ENCODE measurements at regions not wholly inside any gene's neighbourhood (a gene's known extent, or its start where the extent isn't known, plus 50 kb on each side); places are given as distances from the start of the nearest gene placed in this dataset.
"Not testable (repeated sequence)": the region's sequence is repeated elsewhere in the genome, so short reads cannot be mapped to it uniquely, and the experiment has no call there.

- DNase-seq = no peak
- Mint-ChIP-seq H3K4me3 (no peak overlapping the region), H3K4me1 (ENCODE audit: low read depth) (no peaks in the 10 kb centered on the region), H3K36me3 (ENCODE audit: low read depth) (no peaks in the 10 kb centered on the region), H3K27me3 (peaks cover 23% of the 10 kb centered on the region), H3K9me3 (no peaks in the 10 kb centered on the region), H3K27ac (no peak overlapping the region)
Measured at GRCh38 chr10:80769700-80770160, 232.0 kb downstream of the SH2D4B start.

- DNase-seq = no peak
- Mint-ChIP-seq H3K4me1 (ENCODE audit: low read depth) (no peaks in the 10 kb centered on the region), H3K36me3 (ENCODE audit: low read depth) (no peaks in the 10 kb centered on the region), H3K27me3 (peaks cover 23% of the 10 kb centered on the region), H3K4me3 (no peak overlapping the region), H3K9me3 (no peaks in the 10 kb centered on the region), H3K27ac (no peak overlapping the region)
Measured at GRCh38 chr10:80770239-80770638, 232.5 kb downstream of the SH2D4B start.

GRCh38 chr10:80771285-80771684, 233.6 kb downstream of the SH2D4B start:
- no peaks in the 10 kb centered on the region for H3K36me3 Mint-ChIP-seq (ENCODE audit: low read depth)

GRCh38 chr10:80771902-80772555, 234.3 kb downstream of the SH2D4B start:
- Mint-ChIP-seq H3K27ac (no peak overlapping the region), H3K36me3 (ENCODE audit: low read depth) (no peaks in the 10 kb centered on the region), H3K4me3 (no peak overlapping the region), H3K9me3 (no peaks in the 10 kb centered on the region), H3K4me1 (ENCODE audit: low read depth) (no peaks in the 10 kb centered on the region), H3K27me3 (peaks cover 23% of the 10 kb centered on the region)
- DNase-seq = no peak

More at GRCh38 chr10:80771285-80771684, 233.6 kb downstream of the SH2D4B start:
- H3K4me3 Mint-ChIP-seq = no peak overlapping the region
- no peak for DNase-seq
- H3K4me1 Mint-ChIP-seq (ENCODE audit: low read depth) = no peaks in the 10 kb centered on the region
- H3K27me3 Mint-ChIP-seq = peaks cover 23% of the 10 kb centered on the region
- no peak overlapping the region for H3K27ac Mint-ChIP-seq
- H3K9me3 Mint-ChIP-seq = no peaks in the 10 kb centered on the region

GRCh38 chr10:80772596-80772995, 234.9 kb downstream of the SH2D4B start:
- Mint-ChIP-seq H3K4me3 (no peak overlapping the region), H3K36me3 (ENCODE audit: low read depth) (no peaks in the 10 kb centered on the region), H3K9me3 (no peaks in the 10 kb centered on the region), H3K4me1 (ENCODE audit: low read depth) (no peaks in the 10 kb centered on the region), H3K27me3 (peaks cover 23% of the 10 kb centered on the region), H3K27ac (no peak overlapping the region)
- DNase-seq = no peak

- no peak overlapping the region for H3K27ac Mint-ChIP-seq
- no peaks in the 10 kb centered on the region for H3K36me3 Mint-ChIP-seq (ENCODE audit: low read depth)
- H3K4me3 Mint-ChIP-seq = no peak overlapping the region
- no peaks in the 10 kb centered on the region for H3K4me1 Mint-ChIP-seq (ENCODE audit: low read depth)
- DNase-seq = no peak
- H3K9me3 Mint-ChIP-seq = no peaks in the 10 kb centered on the region
- H3K27me3 Mint-ChIP-seq = peaks cover 4% of the 10 kb centered on the region
Measured at GRCh38 chr10:80784695-80785094, 247.0 kb downstream of the SH2D4B start.

- H3K27me3 Mint-ChIP-seq = peaks cover 4% of the 10 kb centered on the region
- no peak for DNase-seq
- H3K4me1 Mint-ChIP-seq (ENCODE audit: low read depth) = no peaks in the 10 kb centered on the region
- no peak overlapping the region for H3K4me3 Mint-ChIP-seq
- H3K9me3 Mint-ChIP-seq = no peaks in the 10 kb centered on the region
- no peak overlapping the region for H3K27ac Mint-ChIP-seq
- H3K36me3 Mint-ChIP-seq (ENCODE audit: low read depth) = no peaks in the 10 kb centered on the region
Measured at GRCh38 chr10:80786322-80786721, 248.6 kb downstream of the SH2D4B start.

GRCh38 chr10:80787952-80788351, 250.2 kb downstream of the SH2D4B start:
- peaks cover 4% of the 10 kb centered on the region for H3K27me3 Mint-ChIP-seq
- H3K4me1 Mint-ChIP-seq (ENCODE audit: low read depth) = no peaks in the 10 kb centered on the region
- no peak overlapping the region for H3K4me3 Mint-ChIP-seq
- H3K27ac Mint-ChIP-seq = no peak overlapping the region
- no peaks in the 10 kb centered on the region for H3K36me3 Mint-ChIP-seq (ENCODE audit: low read depth)
- no peaks in the 10 kb centered on the region for H3K9me3 Mint-ChIP-seq
- no peak for DNase-seq

- H3K36me3 Mint-ChIP-seq (ENCODE audit: low read depth) = no peaks in the 10 kb centered on the region
- no peak overlapping the region for H3K27ac Mint-ChIP-seq
- peaks cover 4% of the 10 kb centered on the region for H3K27me3 Mint-ChIP-seq
- H3K4me3 Mint-ChIP-seq = no peak overlapping the region
- no peaks in the 10 kb centered on the region for H3K9me3 Mint-ChIP-seq
- no peaks in the 10 kb centered on the region for H3K4me1 Mint-ChIP-seq (ENCODE audit: low read depth)
- no peak for DNase-seq
Measured at GRCh38 chr10:80794994-80795393, 257.3 kb downstream of the SH2D4B start.

- Mint-ChIP-seq H3K4me3 (no peak overlapping the region), H3K36me3 (ENCODE audit: low read depth) (no peaks in the 10 kb centered on the region), H3K27me3 (peaks cover 2% of the 10 kb centered on the region), H3K9me3 (no peaks in the 10 kb centered on the region), H3K4me1 (ENCODE audit: low read depth) (no peaks in the 10 kb centered on the region), H3K27ac (no peak overlapping the region)
- no peak for DNase-seq
Measured at GRCh38 chr10:80805343-80806020, 267.8 kb downstream of the SH2D4B start.

GRCh38 chr10:80814147-80814652, 276.5 kb downstream of the SH2D4B start:
- Mint-ChIP-seq H3K36me3 (ENCODE audit: low read depth) (no peaks in the 10 kb centered on the region), H3K4me3 (no peak overlapping the region), H3K9me3 (peaks cover 3% of the 10 kb centered on the region), H3K27me3 (no peaks in the 10 kb centered on the region), H3K4me1 (ENCODE audit: low read depth) (no peaks in the 10 kb centered on the region), H3K27ac (no peak overlapping the region)
- DNase-seq = no peak

- Mint-ChIP-seq H3K4me1 (ENCODE audit: low read depth) (no peaks in the 10 kb centered on the region), H3K27ac (no peak overlapping the region), H3K27me3 (no peaks in the 10 kb centered on the region), H3K36me3 (ENCODE audit: low read depth) (no peaks in the 10 kb centered on the region), H3K4me3 (no peak overlapping the region), H3K9me3 (peaks cover 24% of the 10 kb centered on the region)
- no peak for DNase-seq
Measured at GRCh38 chr10:80829151-80829550, 291.4 kb downstream of the SH2D4B start.

- Mint-ChIP-seq H3K9me3 (peaks cover 25% of the 10 kb centered on the region), H3K4me3 (no peak overlapping the region), H3K27me3 (no peaks in the 10 kb centered on the region), H3K27ac (no peak overlapping the region), H3K4me1 (ENCODE audit: low read depth) (no peaks in the 10 kb centered on the region), H3K36me3 (ENCODE audit: low read depth) (no peaks in the 10 kb centered on the region)
- DNase-seq = no peak
Measured at GRCh38 chr10:80829562-80829961, 291.9 kb downstream of the SH2D4B start.

- DNase-seq; H3K4me3 Mint-ChIP-seq; H3K4me1 Mint-ChIP-seq (ENCODE audit: low read depth); H3K27ac Mint-ChIP-seq; H3K27me3 Mint-ChIP-seq; H3K36me3 Mint-ChIP-seq (ENCODE audit: low read depth): not testable (repeated sequence)
- peaks cover 25% of the 10 kb centered on the region for H3K9me3 Mint-ChIP-seq
Measured at GRCh38 chr10:80832693-80833092, 295.0 kb downstream of the SH2D4B start.

GRCh38 chr10:80855348-80855971, 317.8 kb downstream of the SH2D4B start:
- H3K4me3 Mint-ChIP-seq = no peak overlapping the region
- no peaks in the 10 kb centered on the region for H3K27me3 Mint-ChIP-seq
- no peaks in the 10 kb centered on the region for H3K9me3 Mint-ChIP-seq
- no peak overlapping the region for H3K27ac Mint-ChIP-seq
- no peaks in the 10 kb centered on the region for H3K36me3 Mint-ChIP-seq (ENCODE audit: low read depth)
- H3K4me1 Mint-ChIP-seq (ENCODE audit: low read depth) = no peaks in the 10 kb centered on the region
- no peak for DNase-seq
